Ishikawa (cell line): ENCODE measurements at regions not wholly inside any gene's neighbourhood (a gene's known extent, or its start where the extent isn't known, plus 50 kb on each side); places are given as distances from the start of the nearest gene placed in this dataset.

Experiments
- CEBPB ChIP-seq: IDR thresholded peaks from 2 replicates; pipeline ENCODE4 v1.6.1; 2012
- EP300 ChIP-seq: IDR thresholded peaks from 2 replicates; pipeline ENCODE4 v1.6.1; 2012; ENCODE audit warnings: borderline replicate concordance
- MAX ChIP-seq: IDR thresholded peaks from 2 replicates; pipeline ENCODE4 v1.6.1; 2012
- NFIC ChIP-seq: IDR thresholded peaks from 2 replicates; pipeline ENCODE4 v1.6.1; 2012
- RAD21 ChIP-seq: IDR thresholded peaks from 2 replicates; pipeline ENCODE4 v1.6.1; 2012; ENCODE audit warnings: low read depth
- REST ChIP-seq: IDR thresholded peaks from 2 replicates; pipeline ENCODE4 v1.6.1; 2012; ENCODE audit warnings: low read depth, mild to moderate bottlenecking
- TAF1 ChIP-seq: IDR thresholded peaks from 2 replicates; pipeline ENCODE4 v1.6.1; 2012; ENCODE audit warnings: low read depth, mild to moderate bottlenecking
- TEAD4 ChIP-seq: IDR thresholded peaks from 2 replicates; pipeline ENCODE4 v1.6.1; 2012
- USF1 ChIP-seq: IDR thresholded peaks from 2 replicates; pipeline ENCODE4 v1.6.1; 2012
- YY1 ChIP-seq: IDR thresholded peaks from 2 replicates; pipeline ENCODE4 v1.6.1; 2012; ENCODE audit warnings: low read depth
- ZBTB7A ChIP-seq: IDR thresholded peaks from 2 replicates; pipeline ENCODE4 v1.6.1; 2012; ENCODE audit warnings: low read depth

GRCh38 chr2:16008856-16009255 lies 68.5 kb downstream of the MYCN start:
- TF ChIP-seq REST (no peak), RAD21 (no peak), CEBPB (no peak), MAX (no peak), TAF1 (no peak), YY1 (no peak), EP300 (no peak), USF1 (no peak), TEAD4 (no peak), NFIC (no peak), ZBTB7A (no peak)
